SK-N-SH (cell line): ENCODE measurements at regions not wholly inside any gene's neighbourhood (a gene's known extent, or its start where the extent isn't known, plus 50 kb on each side); places are given as distances from the start of the nearest gene placed in this dataset.

Experiments
- CTCF ChIA-PET: fragments of 300-600, 350-600 bp; formaldehyde crosslinking; extraction: SDS; loops from one replicate; lab custom pipeline; 2021; lab: Yijun Ruan, JAX
- POLR2A ChIA-PET: fragments of 350-600 bp; sonication (Branson Sonifier 250); formaldehyde crosslinking; extraction: SDS; loops from one replicate; lab custom pipeline; 2020; ENCODE audit warnings: antibody characterized with exemption, inconsistent platforms; lab: Yijun Ruan, JAX
- DNase-seq: peaks from one replicate; pipeline ENCODE4 v3.0.0; 2012
- H2AFZ ChIP-seq: fragments of 200-600 bp; sonication (generic); 2 replicates; pipeline ENCODE4 v1.8.1; 2016; ENCODE audit warnings: antibody characterized with exemption, mild to moderate bottlenecking, low read depth
- H3F3A ChIP-seq: fragments of 200-600 bp; sonication (generic); replicated peaks from 2 replicates; pipeline ENCODE3; 2016; ENCODE audit warnings: antibody characterized with exemption, mild to moderate bottlenecking; ENCODE audit not compliant: insufficient read depth
- H3K27ac ChIP-seq, 2 experiments: fragments of 200-500 bp in 1 of 2; fragments of 200-600 bp in 1 of 2; sonication (Bioruptor generic) in 1 of 2; sonication (generic), shearing (Covaris generic) in 1 of 2; 2 replicates each; pipeline versions ENCODE4 v1.5.1 to v1.6.1; 2014 to 2016; ENCODE audit warnings: low read depth in 2 of 2, inconsistent platforms in 1 of 2, low read length in 1 of 2, mild to moderate bottlenecking in 1 of 2, mixed read lengths in 1 of 2
- H3K27me3 ChIP-seq: fragments of 200-600 bp; sonication (generic), shearing (Covaris generic); 2 replicates; pipeline ENCODE4 v1.6.1; 2016; ENCODE audit warnings: mixed run types; ENCODE audit not compliant: insufficient read depth
- H3K36me3 ChIP-seq, 2 experiments: fragments of 200-500 bp in 1 of 2; fragments of 200-600 bp in 1 of 2; sonication (Bioruptor generic) in 1 of 2; sonication (generic) in 1 of 2; replicated peaks in 1 of 2; 2 replicates each; pipeline versions ENCODE3 to v1.5.1; 2014 to 2016; ENCODE audit warnings: low read length in 1 of 2, mild to moderate bottlenecking in 1 of 2; ENCODE audit not compliant: insufficient read depth in 2 of 2, control insufficient read depth in 1 of 2
- H3K4me1 ChIP-seq, 2 experiments: fragments of 200-500 bp in 1 of 2; fragments of 200-600 bp in 1 of 2; sonication (Bioruptor generic) in 1 of 2; sonication (generic), shearing (Covaris generic) in 1 of 2; 2 replicates each; pipeline versions ENCODE4 v1.5.1 to v1.6.1; 2014 to 2016; ENCODE audit warnings: low read depth in 1 of 2, low read length in 1 of 2, mixed run types in 1 of 2; ENCODE audit not compliant: insufficient read depth in 2 of 2, control insufficient read depth in 1 of 2
- H3K4me2 ChIP-seq: fragments of 200-600 bp; sonication (generic), shearing (Covaris generic); 2 replicates; pipeline ENCODE4 v1.6.1; 2017; ENCODE audit warnings: mixed run types
- H3K4me3 ChIP-seq, 2 experiments: fragments of 200-500 bp in 1 of 2; fragments of 200-600 bp in 1 of 2; sonication (Bioruptor generic) in 1 of 2; sonication (generic), shearing (Covaris generic) in 1 of 2; 2 replicates each; pipeline versions ENCODE4 v1.5.1 to v1.8.1; 2014 to 2016; ENCODE audit warnings: low read depth in 2 of 2, inconsistent platforms in 1 of 2, low read length in 1 of 2, mild to moderate bottlenecking in 1 of 2, mixed read lengths in 1 of 2, moderate library complexity in 1 of 2
- H3K79me2 ChIP-seq: fragments of 200-600 bp; sonication (generic); 2 replicates; pipeline ENCODE4 v1.8.1; 2017; ENCODE audit warnings: mild to moderate bottlenecking; ENCODE audit not compliant: insufficient read depth
- H3K9ac ChIP-seq: fragments of 200-600 bp; sonication (generic); 2 replicates; pipeline ENCODE4 v1.6.1; 2017; ENCODE audit warnings: mixed run types
- H3K9me2 ChIP-seq: fragments of 200-600 bp; sonication (generic); 2 replicates; pipeline ENCODE4 v1.6.1; 2017; ENCODE audit warnings: mixed run types
- H3K9me3 ChIP-seq: fragments of 200-600 bp; sonication (generic); 2 replicates; pipeline ENCODE4 v1.6.1; 2017; ENCODE audit warnings: mixed run types, mild to moderate bottlenecking, moderate library complexity
- H4K20me1 ChIP-seq: fragments of 200-600 bp; sonication (generic); 2 replicates; pipeline ENCODE4 v1.6.1; 2017; ENCODE audit warnings: mild to moderate bottlenecking, mixed run types; ENCODE audit not compliant: insufficient read depth
- EZH2phosphoT487 ChIP-seq: fragments of 200-600 bp; sonication (generic); IDR thresholded peaks from 2 replicates; pipeline ENCODE4 v1.6.1; 2017; ENCODE audit warnings: low read depth, mixed run types, mild to moderate bottlenecking, antibody characterized with exemption, moderate library complexity, borderline replicate concordance
- GABPA ChIP-seq: IDR thresholded peaks from 2 replicates; pipeline ENCODE4 v1.4.0; 2012; ENCODE audit warnings: low read depth, mild to moderate bottlenecking
- MEF2A ChIP-seq: IDR thresholded peaks from 2 replicates; pipeline ENCODE4 v1.4.0; 2012; ENCODE audit warnings: low read depth, borderline replicate concordance
- NFIC ChIP-seq: IDR thresholded peaks from 2 replicates; pipeline ENCODE4 v1.4.0; 2012; ENCODE audit warnings: borderline replicate concordance
- POLR2AphosphoS5 ChIP-seq: IDR thresholded peaks from 2 replicates; pipeline ENCODE4 v1.6.1; 2012; ENCODE audit warnings: low read depth, low read length
- RXRA ChIP-seq: IDR thresholded peaks from 2 replicates; pipeline ENCODE4 v1.4.0; 2012; ENCODE audit warnings: low read depth, mild to moderate bottlenecking, borderline replicate concordance
- SIN3A ChIP-seq: IDR thresholded peaks from 2 replicates; pipeline ENCODE4 v1.6.1; 2012; ENCODE audit warnings: low read depth, mild to moderate bottlenecking, low read length, moderate library complexity, borderline replicate concordance
- TAF1 ChIP-seq: IDR thresholded peaks from 2 replicates; pipeline ENCODE4 v1.6.1; 2012; ENCODE audit warnings: low read depth, mild to moderate bottlenecking, low read length, moderate library complexity, borderline replicate concordance
- TEAD4 ChIP-seq: IDR thresholded peaks from 2 replicates; pipeline ENCODE4 v1.4.0; 2012; ENCODE audit warnings: mild to moderate bottlenecking, borderline replicate concordance; ENCODE audit not compliant: insufficient read depth
- USF1 ChIP-seq: IDR thresholded peaks from 2 replicates; pipeline ENCODE4 v1.4.0; 2012; ENCODE audit warnings: low read depth, borderline replicate concordance
- WGBS: methylation state at CpG from one replicate; pipeline ENCODE4 v1.1.6; 2017; ENCODE audit warnings: low lambda C conversion rate; 5-methylcytosine and 5-hydroxymethylcytosine counted together
- TF ChIP-seq, protein P1 (sequence below): fragments of 200-600 bp; sonication (generic); IDR thresholded peaks from 2 replicates; pipeline ENCODE4 v1.6.1; 2017; ENCODE audit warnings: antibody characterized with exemption, mild to moderate bottlenecking, moderate library complexity
- TF ChIP-seq, protein P2 (sequence below): IDR thresholded peaks from 2 replicates; pipeline ENCODE4 v1.6.1; 2012; ENCODE audit warnings: mild to moderate bottlenecking, low read depth, low read length, moderate library complexity

GRCh38 chr20:57074386-57074785, 192.1 kb downstream of the BMP7 start:
- Histone ChIP-seq H3K4me3 (no peak overlapping the region), H3F3A (no peaks in the 10 kb centered on the region), H3K4me1 (peaks cover 0 to 2% of the 10 kb centered on the region in 2 experiments; a peak in 1 of 4 replicates), H3K4me2 (no peak overlapping the region), H4K20me1 (no peaks in the 10 kb centered on the region), H3K36me3 (no peaks in the 10 kb centered on the region)
- no peak for DNase-seq
- 41% methylated on average over 8 of the region's 12 CpGs for WGBS
- CTCF ChIA-PET, result interaction anchor here (1.0 kb wide), 1 partner anchor 524 kb away, joined by 4 read pairs; no protein-coding TSS in a partner anchor
- TF ChIP-seq RXRA, result no peak
- TF ChIP-seq, protein P1, sequence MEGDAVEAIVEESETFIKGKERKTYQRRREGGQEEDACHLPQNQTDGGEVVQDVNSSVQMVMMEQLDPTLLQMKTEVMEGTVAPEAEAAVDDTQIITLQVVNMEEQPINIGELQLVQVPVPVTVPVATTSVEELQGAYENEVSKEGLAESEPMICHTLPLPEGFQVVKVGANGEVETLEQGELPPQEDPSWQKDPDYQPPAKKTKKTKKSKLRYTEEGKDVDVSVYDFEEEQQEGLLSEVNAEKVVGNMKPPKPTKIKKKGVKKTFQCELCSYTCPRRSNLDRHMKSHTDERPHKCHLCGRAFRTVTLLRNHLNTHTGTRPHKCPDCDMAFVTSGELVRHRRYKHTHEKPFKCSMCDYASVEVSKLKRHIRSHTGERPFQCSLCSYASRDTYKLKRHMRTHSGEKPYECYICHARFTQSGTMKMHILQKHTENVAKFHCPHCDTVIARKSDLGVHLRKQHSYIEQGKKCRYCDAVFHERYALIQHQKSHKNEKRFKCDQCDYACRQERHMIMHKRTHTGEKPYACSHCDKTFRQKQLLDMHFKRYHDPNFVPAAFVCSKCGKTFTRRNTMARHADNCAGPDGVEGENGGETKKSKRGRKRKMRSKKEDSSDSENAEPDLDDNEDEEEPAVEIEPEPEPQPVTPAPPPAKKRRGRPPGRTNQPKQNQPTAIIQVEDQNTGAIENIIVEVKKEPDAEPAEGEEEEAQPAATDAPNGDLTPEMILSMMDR, result no peak
- no peak for TF ChIP-seq MEF2A
- TF ChIP-seq GABPA, result no peak
- TF ChIP-seq TEAD4, result no peak
- no peak for TF ChIP-seq POLR2AphosphoS5
- no peak for TF ChIP-seq EZH2phosphoT487
- no peak for TF ChIP-seq NFIC
- no peak for TF ChIP-seq SIN3A
- no peak for TF ChIP-seq USF1
- TF ChIP-seq, protein P2, sequence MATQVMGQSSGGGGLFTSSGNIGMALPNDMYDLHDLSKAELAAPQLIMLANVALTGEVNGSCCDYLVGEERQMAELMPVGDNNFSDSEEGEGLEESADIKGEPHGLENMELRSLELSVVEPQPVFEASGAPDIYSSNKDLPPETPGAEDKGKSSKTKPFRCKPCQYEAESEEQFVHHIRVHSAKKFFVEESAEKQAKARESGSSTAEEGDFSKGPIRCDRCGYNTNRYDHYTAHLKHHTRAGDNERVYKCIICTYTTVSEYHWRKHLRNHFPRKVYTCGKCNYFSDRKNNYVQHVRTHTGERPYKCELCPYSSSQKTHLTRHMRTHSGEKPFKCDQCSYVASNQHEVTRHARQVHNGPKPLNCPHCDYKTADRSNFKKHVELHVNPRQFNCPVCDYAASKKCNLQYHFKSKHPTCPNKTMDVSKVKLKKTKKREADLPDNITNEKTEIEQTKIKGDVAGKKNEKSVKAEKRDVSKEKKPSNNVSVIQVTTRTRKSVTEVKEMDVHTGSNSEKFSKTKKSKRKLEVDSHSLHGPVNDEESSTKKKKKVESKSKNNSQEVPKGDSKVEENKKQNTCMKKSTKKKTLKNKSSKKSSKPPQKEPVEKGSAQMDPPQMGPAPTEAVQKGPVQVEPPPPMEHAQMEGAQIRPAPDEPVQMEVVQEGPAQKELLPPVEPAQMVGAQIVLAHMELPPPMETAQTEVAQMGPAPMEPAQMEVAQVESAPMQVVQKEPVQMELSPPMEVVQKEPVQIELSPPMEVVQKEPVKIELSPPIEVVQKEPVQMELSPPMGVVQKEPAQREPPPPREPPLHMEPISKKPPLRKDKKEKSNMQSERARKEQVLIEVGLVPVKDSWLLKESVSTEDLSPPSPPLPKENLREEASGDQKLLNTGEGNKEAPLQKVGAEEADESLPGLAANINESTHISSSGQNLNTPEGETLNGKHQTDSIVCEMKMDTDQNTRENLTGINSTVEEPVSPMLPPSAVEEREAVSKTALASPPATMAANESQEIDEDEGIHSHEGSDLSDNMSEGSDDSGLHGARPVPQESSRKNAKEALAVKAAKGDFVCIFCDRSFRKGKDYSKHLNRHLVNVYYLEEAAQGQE, result no peak
- no peak for TF ChIP-seq TAF1
- TF ChIP-seq, all 33 proteins: peak for 0
- no peaks in the 10 kb centered on the region for H3K9me2 ChIP-seq
- no peak overlapping the region for H3K9ac ChIP-seq
- H2AFZ ChIP-seq, result no peak overlapping the region
- H3K9me3 ChIP-seq, result peaks cover 5% of the 10 kb centered on the region; the same call in 1 of the 2 replicates
- no peak overlapping the region for H3K27ac ChIP-seq
- POLR2A ChIA-PET, result no interaction called here
- H3K27me3 ChIP-seq, result peaks cover 11% of the 10 kb centered on the region
- H3K79me2 ChIP-seq, result no peaks in the 10 kb centered on the region
